Heart left ventricle (tissue), 16 donors: ENCODE measurements at regions not wholly inside any gene's neighbourhood (a gene's known extent, or its start where the extent isn't known, plus 50 kb on each side); places are given as distances from the start of the nearest gene placed in this dataset.

Experiments used
- ATAC-seq, 4 donors: fragments of 200-7000 bp; cut with Tn5 transposase; one replicate each; pipeline ENCODE4 v1.9.1; 2020 to 2022; ENCODE audit warnings: moderate library complexity in 4 of 4, mild to moderate bottlenecking in 3 of 4, moderate number of reproducible peaks in 1 of 4
- DNase-seq, 5 donors: peaks; one replicate each; pipeline ENCODE4 v3.0.0-alpha.2; 2020
- H3K27ac ChIP-seq, 12 donors: fragments of 200-600 bp; sonication (generic) in 4 of 12; one replicate each; pipeline versions ENCODE4 v1.5.0 to v1.8.0; 2016 to 2022; ENCODE audit warnings: mild to moderate bottlenecking in 2 of 12
- H3K27me3 ChIP-seq, 9 donors: fragments of 200-600 bp; sonication (generic) in 2 of 9; one replicate each; pipeline versions ENCODE4 v1.5.1 to v1.8.0; 2016 to 2022; ENCODE audit warnings: mild to moderate bottlenecking in 3 of 9
- H3K36me3 ChIP-seq, 9 donors: fragments of 200-600 bp; sonication (generic) in 2 of 9; one replicate each; pipeline versions ENCODE4 v1.5.0 to v1.8.0; 2018 to 2022; ENCODE audit warnings: mild to moderate bottlenecking in 2 of 9
- H3K4me1 ChIP-seq, 12 donors: fragments of 200-600 bp; sonication (generic) in 4 of 12; one replicate each; pipeline versions ENCODE4 v1.5.0 to v1.8.0; 2016 to 2022; ENCODE audit warnings: mild to moderate bottlenecking in 3 of 12
- H3K4me3 ChIP-seq, 12 donors: fragments of 200-600 bp; sonication (generic) in 4 of 12; one replicate each; pipeline versions ENCODE4 v1.5.0 to v1.8.0; 2017 to 2022; ENCODE audit warnings: mild to moderate bottlenecking in 9 of 12, moderate library complexity in 4 of 12
- H3K9me3 ChIP-seq, 12 donors: fragments of 200-600 bp; sonication (generic) in 4 of 12; one replicate each; pipeline versions ENCODE4 v1.5.0 to v1.8.0; 2016 to 2022; ENCODE audit warnings: mild to moderate bottlenecking in 1 of 12
- CTCF ChIP-seq, 12 donors: fragments of 200-600 bp; sonication (generic) in 4 of 12; IDR thresholded peaks; one replicate each; pipeline versions ENCODE4 v1.5.0 to v1.8.0; 2018 to 2022; ENCODE audit warnings: antibody characterized with exemption in 12 of 12, mild to moderate bottlenecking in 5 of 12
- POLR2A ChIP-seq, 2 donors: fragments of 450-650 bp; IDR thresholded peaks; one replicate each; pipeline ENCODE4 v1.6.1; 2017; ENCODE audit warnings: antibody characterized with exemption in 2 of 2, mild to moderate bottlenecking in 2 of 2, moderate library complexity in 2 of 2
- WGBS, 4 donors: extraction: QIAGEN DNeasy Blood & Tissue Kit in 2 of 4; methylation state at CpG; one replicate each; pipeline versions ENCODE4 v1.1.5 to v1.1.7; 2013 to 2018; 5-methylcytosine and 5-hydroxymethylcytosine counted together
- intact Hi-C, 10 donors: fragments of 100-400 bp; cut with DNase I; formaldehyde crosslinking; loops; one replicate each; pipeline versions ENCODE4 v1.11.1 to v1.14.2; 2022
- donor health status: ischemic (EF 13 %, LVEDD 7.1; RV severe dilation, severe dysfunction).
- donor health status: healthy with polysubstance abuse.
- donor health status: DM: no; HTN: yes; CAD: no.
- donor health status: DM: no; HTN: no; CAD: no.
- donor health status: ischemic (EF 25% LVEDD 6.9; RV normal size, moderate dysfunction).
- donor health status: ischemic (EF 25% LVEDD 5.7; RV mildly dilated, moderate dysfunction).
- donor health status: healthy.
- donor health status: DM: yes; HTN: yes; CAD: no.
- donor health status: ischemic (EF 35%, LVEDD 5.7; RV mildly dilated, moderate dysfunction).
- donor health status: nonischemic (EF 11% LVEDD 7.7; RV severe dilation, severe dysfunction).
- donor health status: DM: yes; HTN: yes; CAD: no.
- donor health status: PGD.
- donor health status: ischemic (EF 29% LVEDD 5.4; RV normal size, mild dysfunction).
- donor health status: nonischemic (EF 23%, LVEDD 6.1; RV moderate dilation, normal function).

DNA sequence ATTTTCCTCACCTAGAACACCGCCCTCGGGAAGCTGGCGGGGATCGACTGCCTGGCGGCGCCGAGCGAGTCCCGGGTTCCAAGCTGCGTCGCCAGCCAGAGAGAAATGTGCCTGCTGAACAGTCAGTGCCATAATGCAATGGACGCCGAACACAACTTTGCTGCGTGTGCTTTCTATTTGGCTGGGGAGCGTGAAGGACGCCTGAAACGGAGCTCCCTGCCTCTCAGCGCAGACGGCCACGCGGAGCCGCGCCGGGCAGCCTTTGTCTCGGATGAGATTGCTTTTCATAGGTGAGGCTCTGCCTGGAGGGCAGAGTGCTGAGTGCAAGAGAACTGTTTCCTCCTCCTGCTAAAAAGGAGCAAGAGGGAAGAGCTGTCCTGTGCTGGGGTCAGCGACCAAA is 107.7 kb upstream of the BCOR start:
- no peak for ATAC-seq
- WGBS, 4 donors: 47 to 62% (median 53%) methylated on average over 26 of the region's 26 CpGs
- no peak overlapping the region for H3K27ac ChIP-seq
- intact Hi-C loops: no loop called here
- peaks cover 0 to 6% (median 0%) of the 10 kb centered on the region in 9 donors for H3K27me3 ChIP-seq
- TF ChIP-seq POLR2A (IDR thresholded peaks at IDR 0.05) (no peak), CTCF (IDR thresholded peaks at IDR 0.05) (no peak)
- DNase-seq: peak in 1 of 5 donors; percentile 22
- no peak overlapping the region for H3K4me3 ChIP-seq
- H3K9me3 ChIP-seq: no peaks in the 10 kb centered on the region
- no peaks in the 10 kb centered on the region for H3K4me1 ChIP-seq
- H3K36me3 ChIP-seq: no peaks in the 10 kb centered on the region

DNA sequence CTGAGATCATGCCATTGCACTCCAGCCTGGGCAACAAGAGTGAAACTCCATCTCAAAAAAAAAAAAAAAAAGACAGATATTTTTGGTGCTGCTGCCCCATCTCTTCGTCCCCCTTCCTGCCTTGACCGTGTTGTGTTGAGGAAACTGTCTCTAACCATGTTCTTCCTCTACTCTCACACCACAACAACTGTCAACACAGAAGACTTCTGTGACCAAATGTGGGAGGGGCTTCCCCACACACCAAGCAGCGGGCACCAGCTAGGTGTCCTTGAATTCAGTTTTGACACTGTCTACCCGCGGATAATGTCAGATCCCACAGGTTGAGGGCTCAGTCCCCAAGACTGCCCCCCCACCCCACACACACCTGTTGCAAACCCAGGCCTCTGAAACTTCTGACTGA is 104.7 kb upstream of the BCOR start:
- no peak for ATAC-seq
- 83 to 91% (median 86%) methylated on average over 5 of the region's 5 CpGs for WGBS, 4 donors
- H3K36me3 ChIP-seq: no peaks in the 10 kb centered on the region
- H3K4me3 ChIP-seq: no peak overlapping the region
- H3K27me3 ChIP-seq: peaks cover 0 to 6% (median 0%) of the 10 kb centered on the region in 9 donors
- no peak for DNase-seq
- H3K4me1 ChIP-seq: no peaks in the 10 kb centered on the region
- intact Hi-C loops: no loop called here
- H3K27ac ChIP-seq: no peak overlapping the region
- no peaks in the 10 kb centered on the region for H3K9me3 ChIP-seq
- TF ChIP-seq CTCF (IDR thresholded peaks at IDR 0.05): no peak

- intact Hi-C loops: no loop called here
- no peaks in the 10 kb centered on the region for H3K9me3 ChIP-seq
- TF ChIP-seq CTCF (IDR thresholded peaks at IDR 0.05): no peak
- TF ChIP-seq POLR2A (IDR thresholded peaks at IDR 0.05): no peak
- H3K4me1 ChIP-seq: no peaks in the 10 kb centered on the region
- ATAC-seq: no peak
- H3K4me3 ChIP-seq: no peak overlapping the region
- WGBS, 4 donors: 69 to 96% (median 94%) methylated on average over 3 of the region's 3 CpGs
- H3K27me3 ChIP-seq: peaks cover 0 to 6% (median 0%) of the 10 kb centered on the region in 9 donors
- H3K36me3 ChIP-seq: no peaks in the 10 kb centered on the region
- no peak overlapping the region for H3K27ac ChIP-seq
- DNase-seq: no peak
Measured at GRCh38 chrX:40201329-40201885, 103.6 kb upstream of the BCOR start.

DNA sequence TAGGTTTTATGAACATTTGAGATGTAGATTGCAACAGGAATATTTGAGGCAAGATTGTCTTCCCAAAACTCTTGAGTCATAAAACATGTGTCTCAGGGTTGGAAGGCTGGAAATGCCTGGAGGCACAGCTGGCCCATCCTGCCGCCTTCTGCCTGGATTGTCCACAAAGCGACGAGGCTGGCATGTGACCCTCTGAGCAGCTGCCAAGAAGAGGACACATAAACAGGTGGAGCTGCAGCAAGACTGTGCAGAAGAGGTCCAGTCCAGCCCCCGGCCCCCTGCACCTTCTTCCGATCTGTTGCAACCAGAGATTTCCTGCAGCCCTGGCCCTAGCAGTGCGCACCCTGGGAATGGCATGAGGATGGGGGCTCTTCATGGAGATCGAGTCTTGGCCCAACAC is 101.9 kb upstream of the BCOR start:
- Histone ChIP-seq H3K27me3 (peaks cover 0 to 4% (median 0%) of the 10 kb centered on the region in 9 donors), H3K4me3 (no peak overlapping the region), H3K4me1 (no peaks in the 10 kb centered on the region), H3K27ac (no peak overlapping the region), H3K9me3 (no peaks in the 10 kb centered on the region), H3K36me3 (no peaks in the 10 kb centered on the region)
- ATAC-seq (no peak), DNase-seq (no peak)
- TF ChIP-seq CTCF (IDR thresholded peaks at IDR 0.05): no peak
- intact Hi-C loops: loop anchor here in 1 of 10 donors (10.0 kb wide), 1 partner anchor 45 kb away; no protein-coding TSS in a partner anchor
- 81 to 91% (median 86%) methylated on average over 7 of the region's 7 CpGs for WGBS, 4 donors
